Smooth muscle cell (in vitro differentiated cells): ENCODE measurements at regions not wholly inside any gene's neighbourhood (a gene's known extent, or its start where the extent isn't known, plus 50 kb on each side); places are given as distances from the start of the nearest gene placed in this dataset.
"Not testable (repeated sequence)": the region's sequence is repeated elsewhere in the genome, so short reads cannot be mapped to it uniquely, and the experiment has no call there.

ENCODE experiments used
- DNase-seq: peaks from one replicate; lab custom pipeline; 2025; ENCODE audit not compliant: unreplicated experiment; lab: John Stamatoyannopoulos, UW
- H2AFZ ChIP-seq: fragments of 200-600 bp; sonication (generic); 2 replicates; pipeline ENCODE4 v1.6.0; 2016; ENCODE audit warnings: antibody characterized with exemption, low read depth, mild to moderate bottlenecking
- H3F3A ChIP-seq: fragments of 200-600 bp; sonication (generic); 2 replicates; pipeline ENCODE4 v1.6.0; 2017; ENCODE audit warnings: antibody characterized with exemption, low read depth
- H3K27ac ChIP-seq: fragments of 200-600 bp; sonication (generic); 2 replicates; pipeline ENCODE4 v1.5.1; 2016; ENCODE audit warnings: low read depth, mild to moderate bottlenecking
- H3K27me3 ChIP-seq: fragments of 200-600 bp; sonication (generic); 2 replicates; pipeline ENCODE4 v1.6.1; 2016; ENCODE audit warnings: low read depth, mild to moderate bottlenecking
- H3K36me3 ChIP-seq: fragments of 200-600 bp; sonication (generic); 2 replicates; pipeline ENCODE4 v1.5.1; 2016; ENCODE audit warnings: low read depth
- H3K4me1 ChIP-seq: fragments of 200-600 bp; sonication (generic); 2 replicates; pipeline ENCODE4 v1.5.1; 2016; ENCODE audit warnings: low read depth
- H3K4me2 ChIP-seq: fragments of 200-600 bp; sonication (generic); 2 replicates; pipeline ENCODE4 v1.6.0; 2016; ENCODE audit warnings: mild to moderate bottlenecking
- H3K4me3 ChIP-seq: fragments of 200-600 bp; sonication (generic); 2 replicates; pipeline ENCODE4 v1.5.1; 2016; ENCODE audit warnings: mild to moderate bottlenecking
- H3K79me2 ChIP-seq: fragments of 200-600 bp; sonication (generic); 2 replicates; pipeline ENCODE4 v1.6.0; 2016; ENCODE audit warnings: low read depth, mild to moderate bottlenecking
- H3K9ac ChIP-seq: fragments of 200-600 bp; sonication (generic); 2 replicates; pipeline ENCODE4 v1.6.0; 2016; ENCODE audit warnings: low read depth
- H3K9me3 ChIP-seq: fragments of 200-600 bp; sonication (generic); replicated peaks from 2 replicates; pipeline ENCODE4 v1.5.1; 2016; ENCODE audit warnings: low read depth
- H4K20me1 ChIP-seq: fragments of 200-600 bp; sonication (generic); 2 replicates; pipeline ENCODE4 v1.6.0; 2016; ENCODE audit warnings: low read depth
- CTCF ChIP-seq: fragments of 200-600 bp; sonication (generic); IDR thresholded peaks from 2 replicates; pipeline ENCODE4 v1.5.1; 2017; ENCODE audit warnings: borderline replicate concordance, mild to moderate bottlenecking, antibody characterized with exemption; ENCODE audit not compliant: insufficient read depth, poor library complexity, severe bottlenecking
- WGBS: methylation state at CpG from one replicate; pipeline ENCODE4 v1.1.7; 2016; ENCODE audit warnings: low lambda C conversion rate; 5-methylcytosine and 5-hydroxymethylcytosine counted together

DNA sequence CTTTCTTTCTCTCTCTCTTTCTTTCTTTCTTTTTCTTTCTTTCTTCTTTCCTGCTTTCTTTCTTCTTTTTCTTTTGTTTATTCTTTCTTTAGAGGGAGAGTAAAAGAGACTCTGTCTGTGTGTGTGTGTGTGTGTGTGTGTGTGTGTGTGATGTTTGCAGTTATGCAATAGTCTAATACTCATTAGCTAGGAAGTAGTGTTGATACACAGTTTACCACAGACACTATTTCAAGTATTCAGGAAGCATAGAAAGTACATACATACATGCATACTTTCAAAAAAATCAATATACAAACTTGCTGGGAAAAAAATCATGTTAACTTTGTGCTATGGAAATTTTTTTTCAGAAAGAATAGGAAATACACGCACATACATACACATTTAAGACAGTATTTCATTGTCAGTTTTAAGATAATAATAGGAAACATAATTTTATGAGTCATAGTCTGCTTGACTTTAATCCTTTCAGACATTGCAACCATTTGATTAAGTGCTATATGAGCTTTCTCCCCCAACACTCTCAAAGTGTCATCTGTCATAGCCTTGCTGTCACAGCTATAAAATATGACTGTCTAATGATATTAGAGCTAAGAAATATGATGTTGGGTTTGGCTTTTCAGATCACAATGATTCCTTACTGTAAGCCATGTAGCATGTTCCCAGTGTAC, 74.9 kb upstream of the EPHA3 start:
- no peak for TF ChIP-seq CTCF
- Histone ChIP-seq H3K9me3 (no peaks in the 10 kb centered on the region), H3K27ac (no peak overlapping the region), H3K4me1 (no peaks in the 10 kb centered on the region), H3K79me2 (no peaks in the 10 kb centered on the region), H4K20me1 (no peaks in the 10 kb centered on the region), H3K27me3 (no peaks in the 10 kb centered on the region), H3F3A (no peaks in the 10 kb centered on the region), H3K4me2 (peak overlapping the region; percentile 24), H3K9ac (no peak overlapping the region), H3K4me3 (no peak overlapping the region), H2AFZ (no peak overlapping the region), H3K36me3 (no peaks in the 10 kb centered on the region)
- 31% methylated on average over 1 of the region's 1 CpG for WGBS
- DNase-seq: no peak

GRCh38 chr3:89034723-89035122, 72.7 kb upstream of the EPHA3 start:
- not testable (repeated sequence) for H4K20me1 ChIP-seq, H3K36me3 ChIP-seq, H3K27ac ChIP-seq, H3K4me3 ChIP-seq, H3K4me1 ChIP-seq, H3F3A ChIP-seq, H3K9me3 ChIP-seq, H3K4me2 ChIP-seq, H2AFZ ChIP-seq, H3K9ac ChIP-seq, H3K79me2 ChIP-seq, H3K27me3 ChIP-seq, DNase-seq
- WGBS: 93% methylated on average over 6 of the region's 6 CpGs

DNA sequence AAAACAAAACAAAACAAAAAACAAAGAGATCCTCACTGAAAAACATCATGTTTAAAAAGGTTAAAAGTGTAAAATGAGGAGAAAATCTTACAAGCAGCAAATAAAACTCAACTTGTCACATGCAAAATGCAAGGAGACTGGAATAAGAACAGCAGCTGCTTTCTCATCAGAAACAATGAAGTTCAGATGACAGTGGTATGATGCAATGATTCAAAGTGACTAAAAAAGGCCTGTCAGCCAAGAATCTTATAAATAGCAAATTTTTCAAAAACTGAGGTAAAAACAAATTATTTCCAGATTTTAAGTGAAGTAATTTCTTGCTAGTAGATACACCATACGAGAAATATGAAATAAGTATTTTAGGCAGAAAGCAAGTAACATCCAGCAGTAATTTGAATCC, 68.6 kb upstream of the EPHA3 start:
- no peak overlapping the region for H3K4me3 ChIP-seq
- DNase-seq: no peak
- no peaks in the 10 kb centered on the region for H3F3A ChIP-seq
- no peaks in the 10 kb centered on the region for H3K36me3 ChIP-seq
- 52% methylated on average over 1 of the region's 1 CpG for WGBS
- H4K20me1 ChIP-seq: no peaks in the 10 kb centered on the region
- H3K9me3 ChIP-seq: no peaks in the 10 kb centered on the region
- TF ChIP-seq CTCF: no peak
- H3K27me3 ChIP-seq: no peaks in the 10 kb centered on the region
- H3K4me1 ChIP-seq: peaks cover 16% of the 10 kb centered on the region
- no peak overlapping the region for H3K27ac ChIP-seq
- H3K9ac ChIP-seq: no peak overlapping the region
- H3K4me2 ChIP-seq: no peak overlapping the region
- H2AFZ ChIP-seq: no peak overlapping the region
- no peaks in the 10 kb centered on the region for H3K79me2 ChIP-seq

GRCh38 chr3:89042236-89042835, 65.1 kb upstream of the EPHA3 start:
- Histone ChIP-seq H3K4me3 (no peak overlapping the region), H3K79me2 (no peaks in the 10 kb centered on the region), H3K9ac (no peak overlapping the region), H3K4me2 (peak overlapping the region; percentile 63), H3K9me3 (no peaks in the 10 kb centered on the region), H2AFZ (peak overlapping the region; percentile 9), H3K27me3 (no peaks in the 10 kb centered on the region), H3F3A (no peaks in the 10 kb centered on the region), H3K4me1 (peaks cover 16% of the 10 kb centered on the region), H3K27ac (peak overlapping the region; percentile 8), H4K20me1 (no peaks in the 10 kb centered on the region), H3K36me3 (no peaks in the 10 kb centered on the region)
- TF ChIP-seq CTCF: no peak
- 41% methylated on average over 3 of the region's 3 CpGs for WGBS
- DNase-seq: no peak
